GM12872 (cell line): ENCODE measurements at regions not wholly inside any gene's neighbourhood (a gene's known extent, or its start where the extent isn't known, plus 50 kb on each side); places are given as distances from the start of the nearest gene placed in this dataset.

Source experiments
- CTCF ChIP-seq: IDR thresholded peaks from 3 replicates; pipeline ENCODE4 v1.5.1; 2011; ENCODE audit warnings: low read depth, mild to moderate bottlenecking, low read length, moderate library complexity; ENCODE audit not compliant: insufficient read depth

GRCh38 chr14:96617635-96618034 is 115.5 kb downstream of the PAPOLA start:
- TF ChIP-seq CTCF, result no peak

GRCh38 chr14:96622926-96623325 is 120.7 kb downstream of the PAPOLA start:
- TF ChIP-seq CTCF, result no peak

- no peak for TF ChIP-seq CTCF
Measured at GRCh38 chr14:96623676-96624484, 121.7 kb downstream of the PAPOLA start.

GRCh38 chr14:96624661-96625425 is 122.7 kb downstream of the PAPOLA start:
- no peak for TF ChIP-seq CTCF

GRCh38 chr14:96625426-96625985 is 123.3 kb downstream of the PAPOLA start:
- TF ChIP-seq CTCF, result no peak

- no peak for TF ChIP-seq CTCF
Measured at GRCh38 chr14:96626121-96626768, 124.1 kb downstream of the PAPOLA start.

- no peak for TF ChIP-seq CTCF
Measured at GRCh38 chr14:96626916-96627315, 124.7 kb downstream of the PAPOLA start.
